ENCODE measurements at regions not wholly inside any gene's neighbourhood (a gene's known extent, or its start where the extent isn't known, plus 50 kb on each side); places are given as distances from the start of the nearest gene placed in this dataset.

DNA sequence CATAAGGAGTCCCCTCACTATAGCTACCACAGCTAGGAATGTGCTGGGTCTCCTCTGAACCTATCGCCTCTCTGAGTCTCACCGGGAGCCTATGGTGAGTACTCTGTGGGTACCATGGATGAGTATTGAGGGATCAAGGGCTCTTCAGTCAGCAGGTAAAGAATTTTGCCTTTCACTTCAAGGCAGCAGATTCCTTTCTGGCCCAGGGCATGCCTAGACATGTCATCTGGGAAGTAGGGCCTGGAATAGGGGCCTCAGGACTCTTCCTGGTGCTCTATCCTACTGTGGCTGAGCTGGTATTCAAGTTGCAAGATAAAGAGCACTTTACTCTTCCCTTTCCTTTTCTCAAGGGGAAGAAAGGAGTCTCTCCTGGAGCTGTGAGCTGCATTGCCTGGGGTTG is 85.6 kb upstream of the LHCGR start:
- TF ChIP-seq CTCF (IDR thresholded peaks at IDR 0.05; ENCODE audit: insufficient read depth, low read depth, low read length): no peak
- no peak for TF ChIP-seq EZH2 (IDR thresholded peaks at IDR 0.05; ENCODE audit: insufficient read depth, low read length)
